Peyer's patch (tissue), 4 donors: ENCODE measurements at regions not wholly inside any gene's neighbourhood (a gene's known extent, or its start where the extent isn't known, plus 50 kb on each side); places are given as distances from the start of the nearest gene placed in this dataset.

ENCODE experiments used
- DNase-seq, 3 donors: peaks; one replicate each; pipeline ENCODE4 v3.0.0-alpha.2; 2017 to 2019
- H3K27ac ChIP-seq, 4 donors: fragments of 200-600 bp; sonication (generic); one replicate each; pipeline ENCODE4 v1.5.1; 2016 to 2019
- H3K27me3 ChIP-seq, 2 donors: fragments of 200-600 bp; sonication (generic); one replicate each; pipeline ENCODE4 v1.5.1; 2019
- H3K36me3 ChIP-seq, 3 donors: fragments of 200-600 bp; sonication (generic); one replicate each; pipeline ENCODE4 v1.5.1; 2016 to 2019
- H3K4me1 ChIP-seq, 4 donors: fragments of 200-600 bp; sonication (generic); one replicate each; pipeline ENCODE4 v1.5.1; 2016 to 2019
- H3K4me3 ChIP-seq, 4 donors: fragments of 200-600 bp; sonication (generic); 1 replicate in 3 of 4; 2 replicates in 1 of 4; pipeline ENCODE4 v1.5.1; 2016 to 2019; ENCODE audit warnings: mild to moderate bottlenecking in 1 of 4
- H3K9me3 ChIP-seq, 4 donors: fragments of 200-600 bp; sonication (generic); one replicate each; pipeline ENCODE4 v1.5.1; 2016 to 2019; ENCODE audit warnings: mild to moderate bottlenecking in 1 of 4
- CTCF ChIP-seq, 6 experiments: fragments of 450-650 bp in 4 of 6; fragments of 200-600 bp in 2 of 6; sonication (generic) in 1 of 6; IDR thresholded peaks; one replicate each; pipeline ENCODE4 v1.5.1; 2017 to 2019; ENCODE audit warnings: antibody characterized with exemption in 6 of 6, mild to moderate bottlenecking in 3 of 6, moderate library complexity in 1 of 6
- POLR2A ChIP-seq, 2 donors: fragments of 450-650 bp; IDR thresholded peaks; one replicate each; pipeline ENCODE4 v1.5.1; 2017; ENCODE audit warnings: antibody characterized with exemption in 2 of 2, mild to moderate bottlenecking in 2 of 2, moderate library complexity in 2 of 2

- DNase-seq, result no peak
- Histone ChIP-seq H3K4me3 (no peak overlapping the region), H3K27me3 (no peaks in the 10 kb centered on the region), H3K4me1 (no peaks in the 10 kb centered on the region), H3K9me3 (no peaks in the 10 kb centered on the region), H3K36me3 (no peaks in the 10 kb centered on the region), H3K27ac (no peak overlapping the region)
- no peak for TF ChIP-seq CTCF (IDR thresholded peaks at IDR 0.05)
- TF ChIP-seq POLR2A (IDR thresholded peaks at IDR 0.05), result no peak
Measured at GRCh38 chr2:16161768-16162490, 221.6 kb downstream of the MYCN start.

GRCh38 chr2:16161085-16161565 lies 220.8 kb downstream of the MYCN start:
- no peaks in the 10 kb centered on the region for H3K27me3 ChIP-seq
- no peak for DNase-seq
- H3K4me3 ChIP-seq, result no peak overlapping the region
- no peaks in the 10 kb centered on the region for H3K4me1 ChIP-seq
- H3K9me3 ChIP-seq, result no peaks in the 10 kb centered on the region
- TF ChIP-seq CTCF (IDR thresholded peaks at IDR 0.05) (no peak), POLR2A (IDR thresholded peaks at IDR 0.05) (no peak)
- H3K36me3 ChIP-seq, result no peaks in the 10 kb centered on the region
- H3K27ac ChIP-seq, result no peak overlapping the region

GRCh38 chr2:16160281-16161084 lies 220.1 kb downstream of the MYCN start:
- Histone ChIP-seq H3K9me3 (no peaks in the 10 kb centered on the region), H3K36me3 (no peaks in the 10 kb centered on the region), H3K27me3 (no peaks in the 10 kb centered on the region), H3K27ac (no peak overlapping the region), H3K4me3 (no peak overlapping the region), H3K4me1 (no peaks in the 10 kb centered on the region)
- TF ChIP-seq POLR2A (IDR thresholded peaks at IDR 0.05) (no peak), CTCF (IDR thresholded peaks at IDR 0.05) (no peak)
- no peak for DNase-seq

GRCh38 chr2:16156411-16156810 lies 216.1 kb downstream of the MYCN start:
- no peak for DNase-seq
- no peaks in the 10 kb centered on the region for H3K27me3 ChIP-seq

GRCh38 chr2:16155766-16156165 lies 215.4 kb downstream of the MYCN start:
- TF ChIP-seq POLR2A (IDR thresholded peaks at IDR 0.05) (no peak), CTCF (IDR thresholded peaks at IDR 0.05) (no peak)
- no peak for DNase-seq
- H3K27me3 ChIP-seq, result no peaks in the 10 kb centered on the region
- no peak overlapping the region for H3K27ac ChIP-seq
- no peaks in the 10 kb centered on the region for H3K4me1 ChIP-seq
- H3K9me3 ChIP-seq, result no peaks in the 10 kb centered on the region
- H3K4me3 ChIP-seq, result no peak overlapping the region
- H3K36me3 ChIP-seq, result no peaks in the 10 kb centered on the region

More at GRCh38 chr2:16156411-16156810, 216.1 kb downstream of the MYCN start:
- no peak overlapping the region for H3K4me3 ChIP-seq
- H3K27ac ChIP-seq, result no peak overlapping the region
- H3K4me1 ChIP-seq, result no peaks in the 10 kb centered on the region
- no peak for TF ChIP-seq CTCF (IDR thresholded peaks at IDR 0.05)
- TF ChIP-seq POLR2A (IDR thresholded peaks at IDR 0.05), result no peak
- no peaks in the 10 kb centered on the region for H3K9me3 ChIP-seq
- no peaks in the 10 kb centered on the region for H3K36me3 ChIP-seq
